ENCODE measurements at regions not wholly inside any gene's neighbourhood (a gene's known extent, or its start where the extent isn't known, plus 50 kb on each side); places are given as distances from the start of the nearest gene placed in this dataset.
A peak's percentile ranks its signal among the peaks of the same experiment; 100 is the strongest.

DNA sequence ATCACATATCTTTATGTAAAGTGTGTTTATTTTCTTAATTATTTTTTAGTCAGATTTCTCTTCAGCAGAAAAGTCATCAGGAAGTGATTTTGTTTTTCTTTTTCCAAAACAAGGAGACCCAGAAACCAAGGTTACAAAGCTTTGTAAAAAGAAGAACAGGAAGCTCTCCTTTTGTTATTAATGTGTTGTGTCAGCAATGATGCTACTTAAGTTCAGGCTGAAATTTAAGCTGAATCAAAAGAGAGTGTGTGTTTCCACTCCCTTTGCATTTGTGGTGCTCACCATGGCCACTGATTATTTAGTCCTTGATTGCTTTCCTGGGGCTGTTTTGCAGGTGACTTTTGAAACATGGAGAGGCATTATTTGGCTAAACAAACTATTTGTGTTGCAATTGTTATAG is 155.3 kb upstream of the ATP2B1 start (continued):
- no peak for TF ChIP-seq ZBED1 (IDR thresholded peaks at IDR 0.05; ENCODE audit: borderline replicate concordance)

DNA sequence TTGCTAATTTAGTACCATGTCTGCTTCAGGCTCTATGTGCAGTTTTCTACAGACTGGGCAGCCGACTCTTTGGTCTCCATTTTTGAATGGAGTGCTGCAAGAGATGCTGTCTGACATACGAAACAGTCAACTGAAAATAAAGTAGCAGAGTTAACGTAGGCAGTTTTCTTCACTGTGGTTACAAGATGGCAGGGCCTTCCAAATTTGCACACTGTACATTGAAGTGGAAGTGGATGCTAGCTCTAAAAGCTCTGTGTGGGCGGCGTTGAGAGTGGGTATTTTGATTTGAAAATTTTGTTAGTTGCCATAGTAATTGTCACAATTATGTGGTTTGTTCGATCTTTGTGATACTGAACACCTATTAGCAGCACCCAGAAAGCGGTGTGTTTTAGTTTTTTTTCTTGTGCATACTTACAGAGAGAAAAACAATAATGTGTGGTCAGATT is 154.9 kb upstream of the ATP2B1 start:
- ChIA-PET CTCF (interaction anchor here (0.5 to 1.8 kb wide), 14 partner anchors 10 to 320 kb away, joined by 3 to 7 read pairs (median 4); no protein-coding TSS in a partner anchor), POLR2A (interaction anchor here (0.8 to 3.2 kb wide), 12 partner anchors 7 to 158 kb away, joined by 3 to 12 read pairs (median 4); partner anchors contain the start of gene ATP2B1), RAD21 (ENCODE audit: unreplicated experiment) (interaction anchor here (0.8 to 3.6 kb wide), 21 partner anchors 9 to 235 kb away, joined by 3 to 21 read pairs (median 6); partner anchors contain the start of gene ATP2B1), SMC1A (ENCODE audit: uncharacterized antibody, unreplicated experiment) (interaction anchor here (0.6 to 2.8 kb wide), 28 partner anchors 8 to 319 kb away, joined by 3 to 49 read pairs (median 4); no protein-coding TSS in a partner anchor)
- BruUV-seq (replicated peaks): no TSS peak
- peak overlapping the region; percentile 60 for H3K4me3 ChIP-seq
- H3K79me2 ChIP-seq (ENCODE audit: control insufficient read depth, insufficient read depth, low read length): no peaks in the 10 kb centered on the region
- no peaks in the 10 kb centered on the region for H3K36me3 ChIP-seq (ENCODE audit: control insufficient read depth in 2 of 2, insufficient read depth in 2 of 2, low read length in 1 of 2)
- FAIRE-seq (peak; percentile 92), ATAC-seq (peak; percentile 87), DNase-seq (ENCODE audit: low read depth, low spot score) (peak; percentile 72)
- intact Hi-C loops (cut with micrococcal nuclease; ENCODE audit: unreplicated experiment): loop anchor here (1.0 to 5.0 kb wide), 4 partner anchors 17 to 103 kb away; no protein-coding TSS in a partner anchor
- H3K9ac ChIP-seq (ENCODE audit: control insufficient read depth, insufficient read depth, low read length): peak overlapping the region; percentile 67
- under 1% methylated on average over 7 of the region's 7 CpGs for WGBS (ENCODE audit: insufficient coverage, insufficient replicate concordance, low lambda C conversion rate, missing lambda C conversion rate)
- H3K9me3 ChIP-seq (replicated peaks; ENCODE audit: control insufficient read depth, insufficient read depth, low read length): no peaks in the 10 kb centered on the region; the same call in 1 of the 3 replicates
- peak overlapping the region; percentile 65 for H3K4me2 ChIP-seq (ENCODE audit: control insufficient read depth, insufficient read depth)
- in situ Hi-C loops (cut with MboI): no loop called here
- peak overlapping the region; percentile 89 for H3K27ac ChIP-seq (ENCODE audit: control insufficient read depth, insufficient read depth)
- peaks cover 30% of the 10 kb centered on the region for H3K4me1 ChIP-seq (ENCODE audit: control insufficient read depth, insufficient read depth, low read length)
- no peaks in the 10 kb centered on the region for H3K27me3 ChIP-seq (replicated peaks in 1 of 2; ENCODE audit: control insufficient read depth in 2 of 2, insufficient read depth in 2 of 2, low read length in 1 of 2)
- peak overlapping the region; percentile 75 for H2AFZ ChIP-seq (ENCODE audit: control insufficient read depth, low read depth, low read length)
- no peaks in the 10 kb centered on the region for H4K20me1 ChIP-seq (ENCODE audit: control insufficient read depth, insufficient read depth)
- TF ChIP-seq SREBF2 (IDR thresholded peaks at IDR 0.05; ENCODE audit: low read length): no peak
- TF ChIP-seq EGR1 (IDR thresholded peaks at IDR 0.05; ENCODE audit: borderline replicate concordance in 1 of 2, low read depth in 2 of 2, low read length in 2 of 2): peak in 1 of 2 experiments; percentile 80; a peak in 2 of 3 replicates
- no peak for TF ChIP-seq ZNF24 (IDR thresholded peaks at IDR 0.05)
- peak; percentile 75; the same call in 2 of the 3 replicates for TF ChIP-seq POU2F2 (IDR thresholded peaks at IDR 0.05; ENCODE audit: borderline replicate concordance, low read depth, low read length)
- 0 out of 2 replicates have a peak, but pooled peaks have one; percentile 44 for TF ChIP-seq MEF2A (IDR thresholded peaks at IDR 0.05; ENCODE audit: insufficient read depth, low read depth, low read length)
- TF ChIP-seq CREB1 (IDR thresholded peaks at IDR 0.05; ENCODE audit: low read depth): no peak; the same call in 1 of the 2 replicates
- TF ChIP-seq EP300 (IDR thresholded peaks at IDR 0.05; ENCODE audit: borderline replicate concordance in 1 of 2, control insufficient read depth in 1 of 2, low read depth in 2 of 2, low read length in 2 of 2): peak in 1 of 2 experiments; percentile 59; a peak in 2 of 4 replicates
- TF ChIP-seq ETV6 (conservative IDR thresholded peaks at IDR 0.05 in 1 of 2, IDR thresholded peaks at IDR 0.05 in 1 of 2; ENCODE audit: borderline replicate concordance in 1 of 2, low read depth in 1 of 2): 0 out of 4 replicates have a peak, but pooled peaks of 1 of the 2 experiments have one; percentile 31
- TF ChIP-seq PAX5 (IDR thresholded peaks at IDR 0.05; ENCODE audit: borderline replicate concordance, low read depth, low read length): no peak
- TF ChIP-seq ZNF384 (IDR thresholded peaks at IDR 0.05; ENCODE audit: borderline replicate concordance, low read depth, low read length): peak; percentile 70; the same call in 1 of the 2 replicates
- TF ChIP-seq, protein P1, sequence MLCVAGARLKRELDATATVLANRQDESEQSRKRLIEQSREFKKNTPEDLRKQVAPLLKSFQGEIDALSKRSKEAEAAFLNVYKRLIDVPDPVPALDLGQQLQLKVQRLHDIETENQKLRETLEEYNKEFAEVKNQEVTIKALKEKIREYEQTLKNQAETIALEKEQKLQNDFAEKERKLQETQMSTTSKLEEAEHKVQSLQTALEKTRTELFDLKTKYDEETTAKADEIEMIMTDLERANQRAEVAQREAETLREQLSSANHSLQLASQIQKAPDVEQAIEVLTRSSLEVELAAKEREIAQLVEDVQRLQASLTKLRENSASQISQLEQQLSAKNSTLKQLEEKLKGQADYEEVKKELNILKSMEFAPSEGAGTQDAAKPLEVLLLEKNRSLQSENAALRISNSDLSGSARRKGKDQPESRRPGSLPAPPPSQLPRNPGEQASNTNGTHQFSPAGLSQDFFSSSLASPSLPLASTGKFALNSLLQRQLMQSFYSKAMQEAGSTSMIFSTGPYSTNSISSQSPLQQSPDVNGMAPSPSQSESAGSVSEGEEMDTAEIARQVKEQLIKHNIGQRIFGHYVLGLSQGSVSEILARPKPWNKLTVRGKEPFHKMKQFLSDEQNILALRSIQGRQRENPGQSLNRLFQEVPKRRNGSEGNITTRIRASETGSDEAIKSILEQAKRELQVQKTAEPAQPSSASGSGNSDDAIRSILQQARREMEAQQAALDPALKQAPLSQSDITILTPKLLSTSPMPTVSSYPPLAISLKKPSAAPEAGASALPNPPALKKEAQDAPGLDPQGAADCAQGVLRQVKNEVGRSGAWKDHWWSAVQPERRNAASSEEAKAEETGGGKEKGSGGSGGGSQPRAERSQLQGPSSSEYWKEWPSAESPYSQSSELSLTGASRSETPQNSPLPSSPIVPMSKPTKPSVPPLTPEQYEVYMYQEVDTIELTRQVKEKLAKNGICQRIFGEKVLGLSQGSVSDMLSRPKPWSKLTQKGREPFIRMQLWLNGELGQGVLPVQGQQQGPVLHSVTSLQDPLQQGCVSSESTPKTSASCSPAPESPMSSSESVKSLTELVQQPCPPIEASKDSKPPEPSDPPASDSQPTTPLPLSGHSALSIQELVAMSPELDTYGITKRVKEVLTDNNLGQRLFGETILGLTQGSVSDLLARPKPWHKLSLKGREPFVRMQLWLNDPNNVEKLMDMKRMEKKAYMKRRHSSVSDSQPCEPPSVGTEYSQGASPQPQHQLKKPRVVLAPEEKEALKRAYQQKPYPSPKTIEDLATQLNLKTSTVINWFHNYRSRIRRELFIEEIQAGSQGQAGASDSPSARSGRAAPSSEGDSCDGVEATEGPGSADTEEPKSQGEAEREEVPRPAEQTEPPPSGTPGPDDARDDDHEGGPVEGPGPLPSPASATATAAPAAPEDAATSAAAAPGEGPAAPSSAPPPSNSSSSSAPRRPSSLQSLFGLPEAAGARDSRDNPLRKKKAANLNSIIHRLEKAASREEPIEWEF (IDR thresholded peaks at IDR 0.05; ENCODE audit: insufficient replicate concordance, low read depth, low read length): no peak
- TF ChIP-seq PKNOX1 (IDR thresholded peaks at IDR 0.05): 0 out of 2 replicates have a peak, but pooled peaks have one; percentile 22

All from GM12878 (cell line).